ENCODE measurements at regions not wholly inside any gene's neighbourhood (a gene's known extent, or its start where the extent isn't known, plus 50 kb on each side); places are given as distances from the start of the nearest gene placed in this dataset.

GRCh38 chr1:101463195-101463594, 226.4 kb downstream of the S1PR1 start:
- TF ChIP-seq EZH2 (IDR thresholded peaks at IDR 0.05) = no peak
- TF ChIP-seq POLR2AphosphoS5 (IDR thresholded peaks at IDR 0.05; ENCODE audit: borderline replicate concordance, low read depth, low read length) = no peak
- TF ChIP-seq FOXP2 (optimal IDR thresholded peaks at IDR 0.05; ENCODE audit: control extremely low read depth, extremely low read length, insufficient read depth) = no peak
